ENCODE measurements at regions not wholly inside any gene's neighbourhood (a gene's known extent, or its start where the extent isn't known, plus 50 kb on each side); places are given as distances from the start of the nearest gene placed in this dataset.

DNA sequence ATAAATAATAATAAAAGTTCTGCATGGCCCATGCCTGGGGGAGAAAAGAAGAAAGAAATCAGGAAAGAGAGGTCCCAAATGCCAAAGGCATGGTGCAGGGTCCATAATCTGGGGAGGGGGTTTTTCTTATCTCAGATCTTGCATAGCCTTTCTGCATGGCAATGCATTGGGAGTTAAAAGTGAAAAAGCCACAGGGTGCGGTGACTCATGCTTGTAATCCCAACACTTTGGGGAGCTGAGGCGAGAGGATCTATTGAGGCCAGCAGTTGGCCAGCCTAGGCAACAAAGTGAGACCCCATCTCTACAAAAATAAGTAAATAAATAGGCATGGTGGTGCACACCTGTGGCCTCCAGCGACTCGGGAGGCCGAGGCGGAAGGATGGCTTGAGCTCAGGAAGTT is 76.8 kb upstream of the GATA2 start:
- Mint-ChIP-seq H3K27ac (no peak overlapping the region), H3K27me3 (peaks cover 32% of the 10 kb centered on the region), H3K36me3 (ENCODE audit: insufficient read depth) (no peaks in the 10 kb centered on the region), H3K4me1 (ENCODE audit: low read depth) (no peaks in the 10 kb centered on the region), H3K4me3 (ENCODE audit: low read depth) (no peak overlapping the region), H3K9me3 (ENCODE audit: low read depth) (no peaks in the 10 kb centered on the region)
- TF ChIP-seq, protein P1, sequence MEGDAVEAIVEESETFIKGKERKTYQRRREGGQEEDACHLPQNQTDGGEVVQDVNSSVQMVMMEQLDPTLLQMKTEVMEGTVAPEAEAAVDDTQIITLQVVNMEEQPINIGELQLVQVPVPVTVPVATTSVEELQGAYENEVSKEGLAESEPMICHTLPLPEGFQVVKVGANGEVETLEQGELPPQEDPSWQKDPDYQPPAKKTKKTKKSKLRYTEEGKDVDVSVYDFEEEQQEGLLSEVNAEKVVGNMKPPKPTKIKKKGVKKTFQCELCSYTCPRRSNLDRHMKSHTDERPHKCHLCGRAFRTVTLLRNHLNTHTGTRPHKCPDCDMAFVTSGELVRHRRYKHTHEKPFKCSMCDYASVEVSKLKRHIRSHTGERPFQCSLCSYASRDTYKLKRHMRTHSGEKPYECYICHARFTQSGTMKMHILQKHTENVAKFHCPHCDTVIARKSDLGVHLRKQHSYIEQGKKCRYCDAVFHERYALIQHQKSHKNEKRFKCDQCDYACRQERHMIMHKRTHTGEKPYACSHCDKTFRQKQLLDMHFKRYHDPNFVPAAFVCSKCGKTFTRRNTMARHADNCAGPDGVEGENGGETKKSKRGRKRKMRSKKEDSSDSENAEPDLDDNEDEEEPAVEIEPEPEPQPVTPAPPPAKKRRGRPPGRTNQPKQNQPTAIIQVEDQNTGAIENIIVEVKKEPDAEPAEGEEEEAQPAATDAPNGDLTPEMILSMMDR (IDR thresholded peaks at IDR 0.05; ENCODE audit: unreplicated experiment) = no peak
- DNase-seq (ENCODE audit: low spot score, unreplicated experiment) = no peak

DNA sequence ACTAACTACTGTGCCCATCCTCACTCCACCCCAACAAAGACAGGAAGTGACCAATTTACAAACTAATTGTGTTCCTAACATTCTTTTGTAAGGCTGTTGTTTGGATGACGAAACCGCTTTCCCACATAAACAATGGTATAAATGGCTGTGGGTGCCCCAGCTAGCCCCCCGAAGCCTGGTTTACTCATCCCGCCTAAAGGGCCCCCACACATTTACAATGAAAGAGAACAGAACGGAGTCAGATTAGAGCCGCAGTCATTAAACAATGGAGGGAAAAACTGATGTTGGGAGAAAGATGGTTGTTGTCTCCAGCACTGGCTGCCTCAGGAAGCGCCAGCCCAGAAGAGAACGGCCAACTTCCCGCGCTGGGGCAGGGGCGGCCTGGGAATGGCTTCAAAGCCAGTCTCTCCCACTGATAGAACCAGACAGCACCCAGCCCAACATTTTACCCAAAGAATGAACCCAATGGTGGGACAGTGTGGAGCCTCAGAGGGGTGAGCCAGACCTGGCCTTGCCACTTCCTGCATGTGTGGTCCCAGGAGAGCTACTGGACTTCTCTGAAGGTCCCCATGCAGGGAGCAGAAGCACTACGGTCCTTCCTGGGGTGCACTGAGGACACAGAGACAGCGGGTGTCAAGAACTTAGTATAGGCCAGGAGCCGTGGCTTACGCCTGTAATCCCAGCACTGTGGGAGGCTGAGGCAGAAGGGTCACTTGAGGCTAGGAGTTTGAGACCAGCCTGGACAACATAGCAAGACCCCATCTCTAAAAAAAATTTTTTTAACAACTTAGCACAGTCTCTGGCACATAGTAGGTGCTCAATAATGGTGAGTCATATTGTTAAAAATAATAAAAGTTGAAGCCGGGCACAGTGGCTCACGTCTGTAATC is 75.8 kb upstream of the GATA2 start:
- no peaks in the 10 kb centered on the region for H3K9me3 Mint-ChIP-seq (ENCODE audit: low read depth)

DNA sequence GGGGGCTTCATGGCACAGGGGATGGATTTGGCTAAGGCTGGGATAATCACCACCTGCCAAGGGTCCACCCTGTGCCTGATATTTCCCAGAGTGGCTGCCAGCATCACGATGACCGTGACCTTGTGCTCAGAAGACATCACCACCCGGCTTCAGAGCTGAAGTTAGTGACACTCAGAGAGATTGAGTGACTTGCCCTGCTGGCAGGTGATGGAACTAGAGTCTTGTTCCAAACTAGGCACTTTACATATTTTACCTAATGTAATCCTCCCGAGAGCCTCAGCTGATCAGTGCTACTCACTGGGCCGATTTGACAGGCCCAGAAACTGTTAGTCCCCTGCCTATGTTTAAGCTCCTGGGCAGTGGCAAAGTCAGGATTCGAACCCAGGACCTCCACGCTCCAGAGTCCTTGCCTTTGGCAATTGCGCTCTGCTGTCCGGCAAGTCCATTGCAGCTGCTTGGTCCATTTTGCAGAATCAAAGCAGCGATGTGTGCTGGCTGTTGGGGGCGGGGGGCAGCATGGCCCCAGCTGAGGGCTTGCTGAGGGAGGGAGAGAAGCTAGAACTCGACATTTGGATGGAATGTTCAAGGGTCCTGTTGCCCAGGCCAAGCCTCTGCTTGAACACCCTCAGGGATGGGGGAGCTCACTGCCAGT is 74.8 kb upstream of the GATA2 start:
- DNase-seq (ENCODE audit: low spot score, unreplicated experiment) = no peak
- Mint-ChIP-seq H3K27ac (no peak overlapping the region), H3K4me3 (ENCODE audit: low read depth) (no peak overlapping the region)

More for the DNA sequence above, 75.8 kb upstream of the GATA2 start:
- no peak for DNase-seq (ENCODE audit: low spot score, unreplicated experiment)
- TF ChIP-seq, protein P1 (IDR thresholded peaks at IDR 0.05; ENCODE audit: unreplicated experiment) = no peak
- Mint-ChIP-seq H3K27me3 (peaks cover 32% of the 10 kb centered on the region), H3K4me1 (ENCODE audit: low read depth) (no peaks in the 10 kb centered on the region), H3K27ac (no peak overlapping the region), H3K36me3 (ENCODE audit: insufficient read depth) (no peaks in the 10 kb centered on the region), H3K4me3 (ENCODE audit: low read depth) (no peak overlapping the region)

DNA sequence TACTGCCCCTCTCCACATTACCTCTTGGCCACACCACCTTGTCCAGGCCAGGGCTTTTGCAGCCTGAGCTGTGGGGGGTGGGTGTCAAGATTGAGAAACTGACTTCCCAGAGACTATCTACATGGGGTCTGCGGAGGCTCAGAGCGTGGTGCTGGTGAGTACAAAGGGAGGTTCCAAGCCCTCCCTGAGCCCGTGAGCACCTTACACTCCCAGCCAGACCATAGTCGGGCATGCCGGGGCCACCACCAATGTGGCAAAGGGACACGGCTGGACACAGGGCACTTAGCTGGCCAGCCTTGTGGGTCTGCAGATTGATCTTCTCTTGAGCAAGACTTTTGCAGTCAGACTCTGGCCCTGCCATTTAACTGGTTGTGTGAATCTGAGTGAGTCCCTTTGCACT is 74.1 kb upstream of the GATA2 start:
- Mint-ChIP-seq H3K9me3 (ENCODE audit: low read depth) (no peaks in the 10 kb centered on the region), H3K4me1 (ENCODE audit: low read depth) (no peaks in the 10 kb centered on the region), H3K36me3 (ENCODE audit: insufficient read depth) (no peaks in the 10 kb centered on the region), H3K4me3 (ENCODE audit: low read depth) (no peak overlapping the region), H3K27me3 (peaks cover 28% of the 10 kb centered on the region), H3K27ac (no peak overlapping the region)
- no peak for DNase-seq (ENCODE audit: low spot score, unreplicated experiment)
- TF ChIP-seq, protein P1 (IDR thresholded peaks at IDR 0.05; ENCODE audit: unreplicated experiment) = no peak

More for the DNA sequence above, 74.8 kb upstream of the GATA2 start:
- no peaks in the 10 kb centered on the region for H3K9me3 Mint-ChIP-seq (ENCODE audit: low read depth)
- no peaks in the 10 kb centered on the region for H3K36me3 Mint-ChIP-seq (ENCODE audit: insufficient read depth)
- peaks cover 30% of the 10 kb centered on the region for H3K27me3 Mint-ChIP-seq
- TF ChIP-seq, protein P1 (IDR thresholded peaks at IDR 0.05; ENCODE audit: unreplicated experiment) = peak; percentile 20
- H3K4me1 Mint-ChIP-seq (ENCODE audit: low read depth) = no peaks in the 10 kb centered on the region

DNA sequence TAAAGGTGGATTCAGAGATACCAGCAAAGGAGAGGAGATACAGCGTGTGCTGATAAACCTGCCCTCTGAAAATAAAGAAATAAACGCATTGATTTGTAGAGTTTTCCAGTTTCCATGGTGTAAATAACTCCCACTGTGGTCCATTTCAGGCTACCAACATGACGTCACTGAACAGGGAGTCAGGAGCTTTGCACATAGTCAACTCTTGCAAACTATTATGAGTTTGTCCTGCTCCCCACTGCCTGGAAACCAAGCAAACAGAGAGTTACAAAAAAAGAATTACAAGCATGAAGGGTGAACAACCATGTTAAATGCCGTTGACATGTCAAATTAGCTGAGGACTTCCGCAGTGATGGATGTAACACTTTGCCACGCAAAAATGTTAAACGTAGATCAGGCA is 70.4 kb upstream of the GATA2 start:
- TF ChIP-seq, protein P1 (IDR thresholded peaks at IDR 0.05; ENCODE audit: unreplicated experiment) = no peak
- H3K36me3 Mint-ChIP-seq (ENCODE audit: insufficient read depth) = no peaks in the 10 kb centered on the region
- DNase-seq (ENCODE audit: low spot score, unreplicated experiment) = no peak
- no peak overlapping the region for H3K4me3 Mint-ChIP-seq (ENCODE audit: low read depth)
- peaks cover 22% of the 10 kb centered on the region for H3K27me3 Mint-ChIP-seq
- no peak overlapping the region for H3K27ac Mint-ChIP-seq
- no peaks in the 10 kb centered on the region for H3K9me3 Mint-ChIP-seq (ENCODE audit: low read depth)
- H3K4me1 Mint-ChIP-seq (ENCODE audit: low read depth) = no peaks in the 10 kb centered on the region
